Aorta (tissue), 5 donors: ENCODE measurements at regions not wholly inside any gene's neighbourhood (a gene's known extent, or its start where the extent isn't known, plus 50 kb on each side); places are given as distances from the start of the nearest gene placed in this dataset.
"Not testable (repeated sequence)": the region's sequence is repeated elsewhere in the genome, so short reads cannot be mapped to it uniquely, and the experiment has no call there.

ENCODE experiments used
- ATAC-seq: fragments of 200-7000 bp; cut with Tn5 transposase; one replicate; pipeline ENCODE4 v1.9.1; 2022; ENCODE audit warnings: moderate library complexity; ENCODE audit not compliant: low FRiP score
- DNase-seq, 2 donors: peaks; one replicate each; pipeline ENCODE4 v3.0.0-alpha.2; 2020
- H3K27ac ChIP-seq, 2 donors: one replicate each; pipeline ENCODE4 v1.5.1; 2013; ENCODE audit warnings: low read length in 2 of 2, mild to moderate bottlenecking in 2 of 2, moderate library complexity in 2 of 2, control low read depth in 1 of 2, inconsistent platforms in 1 of 2, low read depth in 1 of 2
- H3K27me3 ChIP-seq, 2 donors: one replicate each; pipeline ENCODE4 v1.6.1; 2013; ENCODE audit warnings: control low read depth in 1 of 2, low read length in 1 of 2, mild to moderate bottlenecking in 1 of 2, moderate library complexity in 1 of 2; ENCODE audit not compliant: insufficient read depth in 2 of 2, control insufficient read depth in 1 of 2
- H3K36me3 ChIP-seq, 2 donors: one replicate each; pipeline ENCODE4 v1.6.1; 2013; ENCODE audit warnings: control low read depth in 1 of 2, low read length in 1 of 2, mild to moderate bottlenecking in 1 of 2; ENCODE audit not compliant: insufficient read depth in 2 of 2, control insufficient read depth in 1 of 2
- H3K4me1 ChIP-seq, 2 donors: one replicate each; pipeline ENCODE4 v1.6.1; 2013; ENCODE audit warnings: low read length in 2 of 2, control low read depth in 1 of 2, mild to moderate bottlenecking in 1 of 2, moderate library complexity in 1 of 2; ENCODE audit not compliant: insufficient read depth in 2 of 2, control insufficient read depth in 1 of 2
- H3K4me3 ChIP-seq, 2 donors: one replicate each; pipeline ENCODE4 v1.5.1; 2013; ENCODE audit warnings: low read length in 2 of 2, control low read depth in 1 of 2, mild to moderate bottlenecking in 1 of 2
- H3K9me3 ChIP-seq: one replicate; pipeline ENCODE4 v1.6.1; 2013; ENCODE audit warnings: mild to moderate bottlenecking, low read length; ENCODE audit not compliant: control insufficient read depth
- WGBS, 2 donors: extraction: QIAGEN DNeasy Blood & Tissue Kit; methylation state at CpG; one replicate each; pipeline ENCODE4 v1.1.7; 2013; 5-methylcytosine and 5-hydroxymethylcytosine counted together
- intact Hi-C, 2 donors: fragments of 100-400 bp; cut with DNase I; formaldehyde crosslinking; loops; one replicate each; pipeline versions ENCODE4 v1.14.2 to v1.15.0; 2022
- donor health status: healthy with polysubstance abuse.
- donor health status: Bipolar disorder and iron deficiency.
- donor health status: DM: no; HTN: no; CAD: no.
- donor health status: DM: no; HTN: no; CAD: no.
- donor health status: DM: yes; HTN: yes; CAD: no.

GRCh38 chr11:19614370-19614940 lies 98.2 kb upstream of the NAV2 start:
- intact Hi-C loops: no loop called here
- no peak overlapping the region for H3K4me3 ChIP-seq
- H3K4me1 ChIP-seq: peaks cover 0 to 8% of the 10 kb centered on the region in 2 donors
- DNase-seq (no peak), ATAC-seq (no peak)
- peak overlapping the region; percentile 73 to 81 for H3K27ac ChIP-seq
- no peaks in the 10 kb centered on the region for H3K36me3 ChIP-seq
- no peaks in the 10 kb centered on the region for H3K9me3 ChIP-seq
- whole genome bisulfite sequencing, 2 donors: 93% methylated on average over 3 of the region's 3 CpGs
- no peaks in the 10 kb centered on the region for H3K27me3 ChIP-seq

- H3K27me3 ChIP-seq, H3K27ac ChIP-seq, intact Hi-C loops, H3K4me1 ChIP-seq, ATAC-seq, DNase-seq, H3K36me3 ChIP-seq, H3K4me3 ChIP-seq, H3K9me3 ChIP-seq: not testable (repeated sequence)
Measured at GRCh38 chr11:19612025-19612424, 100.6 kb upstream of the NAV2 start.

GRCh38 chr11:19607656-19608360 lies 104.8 kb upstream of the NAV2 start:
- Histone ChIP-seq H3K9me3 (no peaks in the 10 kb centered on the region), H3K27me3 (no peaks in the 10 kb centered on the region), H3K4me3 (no peak overlapping the region), H3K4me1 (peaks cover 4 to 10% of the 10 kb centered on the region in 2 donors), H3K27ac (no peak overlapping the region), H3K36me3 (peaks cover 0 to 3% of the 10 kb centered on the region in 2 donors)
- DNase-seq (no peak), ATAC-seq (no peak)
- intact Hi-C loops: loop anchor here in 1 of 2 donors (1.0 kb wide), 1 partner anchor 18 kb away; no protein-coding TSS in a partner anchor
- 71 to 80% methylated on average over 5 of the region's 5 CpGs for WGBS, 2 donors

GRCh38 chr11:19606856-19607655 lies 105.6 kb upstream of the NAV2 start:
- Histone ChIP-seq H3K4me1 (peaks cover 4 to 11% of the 10 kb centered on the region in 2 donors), H3K27ac (peak overlapping the region in 1 of 2 donors; percentile 32), H3K36me3 (peaks cover 0 to 3% of the 10 kb centered on the region in 2 donors), H3K4me3 (no peak overlapping the region), H3K27me3 (no peaks in the 10 kb centered on the region), H3K9me3 (no peaks in the 10 kb centered on the region)
- ATAC-seq: no peak
- no peak for DNase-seq
- 82 to 89% methylated on average over 5 of the region's 5 CpGs for WGBS, 2 donors
- intact Hi-C loops: loop anchor here in 1 of 2 donors (1.0 kb wide), 1 partner anchor 19 kb away; no protein-coding TSS in a partner anchor

GRCh38 chr11:19605520-19606371 lies 106.9 kb upstream of the NAV2 start:
- peak; percentile 79 for ATAC-seq
- intact Hi-C loops: no loop called here
- DNase-seq: no peak
- H3K36me3 ChIP-seq: peaks cover 0 to 3% of the 10 kb centered on the region in 2 donors
- no peak overlapping the region for H3K4me3 ChIP-seq
- peaks cover 4 to 11% of the 10 kb centered on the region in 2 donors for H3K4me1 ChIP-seq
- H3K27ac ChIP-seq: peak overlapping the region in 1 of 2 donors; percentile 55
- no peaks in the 10 kb centered on the region for H3K27me3 ChIP-seq
- H3K9me3 ChIP-seq: no peaks in the 10 kb centered on the region
- 22 to 25% methylated on average over 8 of the region's 8 CpGs for WGBS, 2 donors

- peaks cover 0 to 3% of the 10 kb centered on the region in 2 donors for H3K36me3 ChIP-seq
- peak overlapping the region in 1 of 2 donors; percentile 68 for H3K27ac ChIP-seq
- DNase-seq (no peak), ATAC-seq (no peak)
- H3K9me3 ChIP-seq: no peaks in the 10 kb centered on the region
- no peak overlapping the region for H3K4me3 ChIP-seq
- WGBS, 2 donors: 98 to 100% methylated on average over 2 of the region's 2 CpGs
- intact Hi-C loops: no loop called here
- H3K27me3 ChIP-seq: no peaks in the 10 kb centered on the region
- peaks cover 8 to 11% of the 10 kb centered on the region in 2 donors for H3K4me1 ChIP-seq
Measured at GRCh38 chr11:19604679-19605375, 107.8 kb upstream of the NAV2 start.

- intact Hi-C loops: no loop called here
- peaks cover 0 to 3% of the 10 kb centered on the region in 2 donors for H3K36me3 ChIP-seq
- H3K27ac ChIP-seq: peak overlapping the region in 1 of 2 donors; percentile 32
- WGBS, 2 donors: 98 to 100% methylated on average over 2 of the region's 2 CpGs
- H3K4me3 ChIP-seq: no peak overlapping the region
- peaks cover 11 to 13% of the 10 kb centered on the region in 2 donors for H3K4me1 ChIP-seq
- ATAC-seq (no peak), DNase-seq (no peak)
- H3K27me3 ChIP-seq: no peaks in the 10 kb centered on the region
- H3K9me3 ChIP-seq: no peaks in the 10 kb centered on the region
Measured at GRCh38 chr11:19603771-19604170, 108.9 kb upstream of the NAV2 start.

GRCh38 chr11:19602891-19603290 lies 109.7 kb upstream of the NAV2 start:
- ATAC-seq: no peak
- H3K4me1 ChIP-seq: peaks cover 11 to 13% of the 10 kb centered on the region in 2 donors
- H3K27me3 ChIP-seq: no peaks in the 10 kb centered on the region
- intact Hi-C loops: no loop called here
- peaks cover 0 to 1% of the 10 kb centered on the region in 2 donors for H3K36me3 ChIP-seq
- DNase-seq: no peak
- H3K9me3 ChIP-seq: no peaks in the 10 kb centered on the region
- no peak overlapping the region for H3K4me3 ChIP-seq
- H3K27ac ChIP-seq: peak overlapping the region in 1 of 2 donors; percentile 38
- WGBS, 2 donors: 85 to 87% methylated on average over 6 of the region's 6 CpGs
